ENCODE measurements at regions not wholly inside any gene's neighbourhood (a gene's known extent, or its start where the extent isn't known, plus 50 kb on each side); places are given as distances from the start of the nearest gene placed in this dataset.

DNA sequence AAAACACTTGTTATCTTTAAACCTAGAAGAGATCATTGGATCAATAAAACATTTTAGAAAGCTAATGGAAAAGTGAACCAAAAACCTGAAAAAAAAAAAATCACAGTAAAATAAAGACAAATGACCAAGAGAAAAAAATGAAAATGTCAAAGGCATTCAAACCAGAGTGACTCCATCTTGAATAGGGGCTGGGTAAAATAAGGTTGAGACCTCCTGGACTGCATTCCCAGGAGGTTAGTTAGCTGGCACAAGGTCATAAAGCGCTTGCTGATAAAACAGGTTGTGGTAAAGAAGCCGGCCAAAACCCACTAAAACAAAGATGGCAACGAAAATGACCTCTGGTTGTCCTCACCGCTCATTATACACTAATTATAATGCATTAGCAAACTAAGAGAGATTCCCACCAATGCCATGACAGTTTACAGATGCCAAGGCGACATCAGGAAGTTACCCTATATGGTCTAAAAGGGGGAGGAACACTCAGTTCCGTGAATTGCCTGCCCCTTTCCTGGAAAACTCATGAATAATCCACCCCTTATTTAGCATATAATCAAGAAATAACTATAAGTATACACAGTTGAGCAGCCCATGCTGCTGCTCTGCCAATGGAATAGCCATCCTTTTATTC lies 116.7 kb upstream of the NEK6 start:
- TF ChIP-seq RARB (CRISPR knock-in tag; IDR thresholded peaks at IDR 0.05) (no peak), OSR1 (CRISPR knock-in tag; IDR thresholded peaks at IDR 0.05) (no peak), BACH2 (CRISPR knock-in tag; IDR thresholded peaks at IDR 0.05; ENCODE audit: borderline replicate concordance) (no peak)
